ENCODE measurements at regions not wholly inside any gene's neighbourhood (a gene's known extent, or its start where the extent isn't known, plus 50 kb on each side); places are given as distances from the start of the nearest gene placed in this dataset.

GRCh38 chr3:59549962-59550361 is 500.1 kb upstream of the CFAP20DC start:
- no peaks in the 10 kb centered on the region for H3K9me3 ChIP-seq
- H3K27ac ChIP-seq = no peak overlapping the region
- intact Hi-C loops (cut with DNase I) = no loop called here
- H3K4me1 ChIP-seq = no peaks in the 10 kb centered on the region
- no peaks in the 10 kb centered on the region for H3K36me3 ChIP-seq
- no peak overlapping the region for H3K4me3 ChIP-seq
- H3K27me3 ChIP-seq = no peaks in the 10 kb centered on the region
- no peak for TF ChIP-seq POLR2A (IDR thresholded peaks at IDR 0.05)
- no peak for TF ChIP-seq POLR2AphosphoS5 (IDR thresholded peaks at IDR 0.05; ENCODE audit: insufficient read depth in 1 of 2, low read depth in 1 of 2)
- TF ChIP-seq CTCF (IDR thresholded peaks at IDR 0.05) = no peak
- DNase-seq (ENCODE audit: extremely low spot score in 2 of 2) = no peak

DNA sequence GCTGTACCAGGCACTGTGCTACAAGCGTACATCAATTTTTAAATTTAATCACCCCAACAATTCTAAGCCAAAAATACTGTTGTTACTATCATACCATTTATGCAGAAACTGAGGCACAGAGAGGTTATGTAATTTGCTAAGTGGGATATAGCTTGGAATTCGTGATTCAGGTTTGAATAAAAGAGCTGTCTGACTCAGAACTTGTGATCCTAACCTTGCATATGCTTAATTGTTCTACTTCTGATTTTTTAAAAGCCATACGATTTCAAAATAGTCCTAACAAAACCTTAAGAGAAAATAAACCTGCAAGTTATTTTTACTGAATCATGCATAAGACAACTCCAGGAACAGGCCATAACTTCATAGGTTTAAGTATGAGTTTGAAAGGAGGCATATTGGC is 498.0 kb upstream of the CFAP20DC start:
- intact Hi-C loops (cut with DNase I) = no loop called here
- H3K4me3 ChIP-seq = no peak overlapping the region
- H3K27me3 ChIP-seq = no peaks in the 10 kb centered on the region
- no peaks in the 10 kb centered on the region for H3K9me3 ChIP-seq
- H3K36me3 ChIP-seq = no peaks in the 10 kb centered on the region
- TF ChIP-seq POLR2AphosphoS5 (IDR thresholded peaks at IDR 0.05; ENCODE audit: insufficient read depth in 1 of 2, low read depth in 1 of 2) = no peak
- TF ChIP-seq POLR2A (IDR thresholded peaks at IDR 0.05) = no peak
- TF ChIP-seq CTCF (IDR thresholded peaks at IDR 0.05) = no peak
- no peaks in the 10 kb centered on the region for H3K4me1 ChIP-seq
- no peak overlapping the region for H3K27ac ChIP-seq
- no peak for DNase-seq (ENCODE audit: extremely low spot score in 2 of 2)

DNA sequence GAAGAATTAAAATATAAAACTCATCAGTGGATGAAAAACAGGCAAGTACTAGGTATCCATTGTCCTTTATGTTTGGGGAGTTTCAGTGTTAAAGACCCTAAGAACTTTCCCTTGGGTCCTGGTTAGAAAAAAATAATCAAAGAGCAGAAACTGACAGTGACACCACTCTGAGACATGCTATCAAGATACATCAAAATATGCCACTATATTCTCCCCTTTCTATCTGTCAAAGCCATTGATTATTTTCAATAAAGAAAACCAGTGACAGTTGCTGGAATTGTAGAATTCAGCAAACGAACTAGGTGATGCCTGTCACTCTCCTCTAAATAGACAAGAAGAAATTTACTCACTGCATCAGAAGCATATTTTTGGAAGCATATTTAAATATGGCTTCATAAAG is 496.7 kb upstream of the CFAP20DC start:
- Histone ChIP-seq H3K4me3 (no peak overlapping the region), H3K36me3 (no peaks in the 10 kb centered on the region), H3K9me3 (no peaks in the 10 kb centered on the region), H3K27me3 (no peaks in the 10 kb centered on the region), H3K4me1 (no peaks in the 10 kb centered on the region), H3K27ac (no peak overlapping the region)
- DNase-seq (ENCODE audit: extremely low spot score in 2 of 2) = no peak
- intact Hi-C loops (cut with DNase I) = no loop called here
- no peak for TF ChIP-seq POLR2AphosphoS5 (IDR thresholded peaks at IDR 0.05; ENCODE audit: insufficient read depth in 1 of 2, low read depth in 1 of 2)
- TF ChIP-seq CTCF (IDR thresholded peaks at IDR 0.05) = no peak
- TF ChIP-seq POLR2A (IDR thresholded peaks at IDR 0.05) = no peak

DNA sequence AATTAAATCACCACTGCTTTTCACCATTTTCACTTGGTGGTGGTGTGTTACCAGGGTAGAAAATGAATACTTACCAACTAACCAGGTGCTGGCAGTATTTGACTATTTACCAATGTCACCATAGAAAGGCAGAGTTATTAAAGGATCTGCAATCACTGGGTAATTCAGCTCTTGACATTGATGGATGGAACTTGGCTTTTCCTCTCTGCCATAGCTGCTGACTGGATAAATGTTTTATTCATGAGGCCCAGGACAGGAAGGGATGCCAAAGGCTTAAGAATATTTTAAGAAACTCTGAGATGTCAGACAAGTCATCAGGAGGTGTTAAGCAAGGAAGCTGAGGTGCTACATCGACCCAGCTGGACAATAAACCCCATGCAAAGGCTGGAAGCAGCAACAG is 495.5 kb upstream of the CFAP20DC start:
- no peak for DNase-seq (ENCODE audit: extremely low spot score in 2 of 2)
- H3K27ac ChIP-seq = no peak overlapping the region
- no peak overlapping the region for H3K4me3 ChIP-seq
- no peaks in the 10 kb centered on the region for H3K9me3 ChIP-seq
- no peaks in the 10 kb centered on the region for H3K27me3 ChIP-seq
- TF ChIP-seq POLR2AphosphoS5 (IDR thresholded peaks at IDR 0.05; ENCODE audit: insufficient read depth in 1 of 2, low read depth in 1 of 2) (no peak), CTCF (IDR thresholded peaks at IDR 0.05) (no peak), POLR2A (IDR thresholded peaks at IDR 0.05) (no peak)
- intact Hi-C loops (cut with DNase I) = no loop called here
- H3K36me3 ChIP-seq = no peaks in the 10 kb centered on the region
- no peaks in the 10 kb centered on the region for H3K4me1 ChIP-seq

- H3K27ac ChIP-seq = no peak overlapping the region
- no peak overlapping the region for H3K4me3 ChIP-seq
- intact Hi-C loops (cut with DNase I) = no loop called here
- H3K4me1 ChIP-seq = no peaks in the 10 kb centered on the region
- H3K9me3 ChIP-seq = no peaks in the 10 kb centered on the region
- H3K36me3 ChIP-seq = no peaks in the 10 kb centered on the region
- DNase-seq (ENCODE audit: extremely low spot score in 2 of 2) = no peak
- TF ChIP-seq CTCF (IDR thresholded peaks at IDR 0.05) (no peak), POLR2A (IDR thresholded peaks at IDR 0.05) (no peak), POLR2AphosphoS5 (IDR thresholded peaks at IDR 0.05; ENCODE audit: insufficient read depth in 1 of 2, low read depth in 1 of 2) (no peak)
- no peaks in the 10 kb centered on the region for H3K27me3 ChIP-seq
Observed at GRCh38 chr3:59542276-59542675, 492.5 kb upstream of the CFAP20DC start.

Measured in vagina (tissue), 2 donors.